ENCODE measurements at regions not wholly inside any gene's neighbourhood (a gene's known extent, or its start where the extent isn't known, plus 50 kb on each side); places are given as distances from the start of the nearest gene placed in this dataset.

DNA sequence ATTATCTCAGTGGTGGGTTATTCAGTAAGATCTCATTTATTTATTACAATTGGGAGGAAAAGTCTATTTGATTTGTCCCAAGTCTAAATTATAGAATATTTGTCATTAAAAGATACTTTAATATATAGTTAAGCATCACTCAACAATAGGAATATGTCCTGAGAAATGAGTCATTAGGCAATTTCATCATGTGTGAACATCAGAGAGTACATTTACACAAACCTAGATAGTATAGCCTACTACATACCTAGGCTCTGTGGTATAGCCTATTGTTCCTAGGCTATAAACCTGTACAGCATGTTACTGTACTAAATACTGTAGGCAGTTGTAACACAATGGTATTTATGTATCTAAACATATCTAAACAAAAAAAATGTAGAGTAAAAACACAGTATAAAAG, 135.0 kb upstream of the RASA1 start:
- Histone ChIP-seq H2AK5ac (ENCODE audit: low read depth, low read length) (no peak overlapping the region), H3K23ac (ENCODE audit: low read depth, low read length) (no peak overlapping the region)
- CTCF ChIA-PET: interaction anchor here (1.0 kb wide), 1 partner anchor 16 kb away, joined by 4 read pairs; no protein-coding TSS in a partner anchor

More for the DNA sequence above, 135.0 kb upstream of the RASA1 start:
- H3K36me3 ChIP-seq (ENCODE audit: control insufficient read depth, insufficient read depth, low read length): no peaks in the 10 kb centered on the region
- no peak overlapping the region for H3K4me2 ChIP-seq (ENCODE audit: low read depth, low read length)
- H3K27ac ChIP-seq (ENCODE audit: insufficient read depth, low read length): no peak overlapping the region
- H2AFZ ChIP-seq (replicated peaks; ENCODE audit: low read length, poor library complexity): no peak overlapping the region
- no peak overlapping the region for H3K56ac ChIP-seq (ENCODE audit: extremely low read depth, insufficient read depth, low read length)
- peaks cover 5% of the 10 kb centered on the region; the same call in 1 of the 2 replicates for H3K4me1 ChIP-seq (ENCODE audit: control insufficient read depth, insufficient read depth, low read length)
- H2AK9ac ChIP-seq (replicated peaks; ENCODE audit: low read depth, low read length, poor library complexity): no peak overlapping the region
- H3K14ac ChIP-seq (replicated peaks; ENCODE audit: low read depth, low read length): no peak overlapping the region
- no peaks in the 10 kb centered on the region for H3K79me1 ChIP-seq (ENCODE audit: low read depth in 1 of 2, low read length in 2 of 2)
- no peak for DNase-seq
- H4K5ac ChIP-seq (ENCODE audit: low read depth, low read length): no peak overlapping the region
- H3K18ac ChIP-seq (ENCODE audit: low read depth, low read length): no peak overlapping the region
- no peak overlapping the region for H3K9ac ChIP-seq (ENCODE audit: low read depth, low read length)
- H3K9me3 ChIP-seq (ENCODE audit: control insufficient read depth, insufficient read depth, low read length): no peaks in the 10 kb centered on the region
- H2BK15ac ChIP-seq (ENCODE audit: low read depth, low read length): no peak overlapping the region
- no peak overlapping the region for H2BK20ac ChIP-seq (ENCODE audit: low read depth, low read length)
- in situ Hi-C loops (cut with MboI; ENCODE audit: low sequenced_read_pairs) (no loop called here), intact Hi-C loops (cut with micrococcal nuclease) (no loop called here), dilution Hi-C loops (cut with HindIII; ENCODE audit: low sequenced_read_pairs, unreplicated experiment) (no loop called here)
- no peak overlapping the region for H2BK5ac ChIP-seq (ENCODE audit: low read depth, low read length, poor library complexity, severe bottlenecking)
- no peak overlapping the region for H2BK120ac ChIP-seq (ENCODE audit: low read depth, low read length)
- H3K27me3 ChIP-seq (ENCODE audit: control insufficient read depth, insufficient read depth, low read length): no peaks in the 10 kb centered on the region
- H3K4me3 ChIP-seq (ENCODE audit: insufficient read depth, low read depth, low read length): no peak overlapping the region
- H3K4ac ChIP-seq (ENCODE audit: low read depth, low read length): no peak overlapping the region
- ATAC-seq (ENCODE audit: low read depth): no peak
- POLR2A ChIA-PET (ENCODE audit: unreplicated experiment): no interaction called here
- BruUV-seq (replicated peaks): no TSS peak
- no peaks in the 10 kb centered on the region; the same call in 1 of the 2 replicates for H3K9me1 ChIP-seq (ENCODE audit: insufficient read depth, low read length)
- H4K20me1 ChIP-seq (ENCODE audit: insufficient read depth, low read length): no peaks in the 10 kb centered on the region
- H4K8ac ChIP-seq (ENCODE audit: low read depth in 2 of 2, low read length in 2 of 2): no peak overlapping the region
- no peak overlapping the region for H4K91ac ChIP-seq (ENCODE audit: insufficient read depth, low read depth, low read length)
- TF ChIP-seq RAD21 (IDR thresholded peaks at IDR 0.05; ENCODE audit: low read length): no peak
- TF ChIP-seq SMC3 (IDR thresholded peaks at IDR 0.05; ENCODE audit: low read depth, low read length): no peak
- TF ChIP-seq ELK1 (IDR thresholded peaks at IDR 0.05; ENCODE audit: borderline replicate concordance, low read depth, low read length): no peak
- TF ChIP-seq CHD1 (IDR thresholded peaks at IDR 0.05; ENCODE audit: low read depth, low read length): no peak
- no peak for TF ChIP-seq BHLHE40 (IDR thresholded peaks at IDR 0.05; ENCODE audit: low read depth, low read length)
- TF ChIP-seq CEBPB (IDR thresholded peaks at IDR 0.05; ENCODE audit: low read depth, low read length): no peak
- TF ChIP-seq FOS (IDR thresholded peaks at IDR 0.05; ENCODE audit: low read depth, low read length): no peak
- no peak for TF ChIP-seq RFX5 (IDR thresholded peaks at IDR 0.05; ENCODE audit: low read depth, low read length)
- no peak for TF ChIP-seq CTCF (conservative IDR thresholded peaks at IDR 0.05; ENCODE audit: low read depth, low read length)
